ENCODE measurements at regions not wholly inside any gene's neighbourhood (a gene's known extent, or its start where the extent isn't known, plus 50 kb on each side); places are given as distances from the start of the nearest gene placed in this dataset.

GRCh38 chr5:87851603-87852002 lies 417.0 kb downstream of the TMEM161B start:
- DNase-seq: no peak

GRCh38 chr5:87850843-87851242 lies 417.8 kb downstream of the TMEM161B start:
- no peak for DNase-seq

DNA sequence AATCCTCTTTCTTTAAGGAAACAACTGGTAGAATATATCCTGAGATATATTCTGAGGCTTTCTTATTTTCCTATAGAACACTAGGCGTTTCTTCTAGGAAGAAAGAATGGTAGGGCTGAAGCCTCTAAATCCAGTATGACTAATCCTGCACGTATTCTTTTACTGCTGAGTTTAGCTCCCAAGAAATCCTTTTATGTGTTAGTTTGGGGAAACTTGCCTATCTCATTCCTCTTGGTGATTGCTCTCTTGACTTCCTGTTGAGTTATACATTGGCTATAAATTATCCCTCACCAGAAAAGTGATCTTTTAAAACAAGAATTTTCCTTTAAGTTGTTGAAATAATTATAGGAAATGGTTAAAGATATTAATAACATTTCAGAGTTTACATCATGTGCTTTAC lies 422.9 kb downstream of the TMEM161B start:
- no peak for DNase-seq

GRCh38 chr5:87844866-87845265 lies 423.8 kb downstream of the TMEM161B start:
- no peak for DNase-seq

- no peak for DNase-seq
Measured at GRCh38 chr5:87844449-87844848, 424.2 kb downstream of the TMEM161B start.

- no peak for DNase-seq
Measured at GRCh38 chr5:87836696-87837095, 424.0 kb upstream of the CCNH start.

DNA sequence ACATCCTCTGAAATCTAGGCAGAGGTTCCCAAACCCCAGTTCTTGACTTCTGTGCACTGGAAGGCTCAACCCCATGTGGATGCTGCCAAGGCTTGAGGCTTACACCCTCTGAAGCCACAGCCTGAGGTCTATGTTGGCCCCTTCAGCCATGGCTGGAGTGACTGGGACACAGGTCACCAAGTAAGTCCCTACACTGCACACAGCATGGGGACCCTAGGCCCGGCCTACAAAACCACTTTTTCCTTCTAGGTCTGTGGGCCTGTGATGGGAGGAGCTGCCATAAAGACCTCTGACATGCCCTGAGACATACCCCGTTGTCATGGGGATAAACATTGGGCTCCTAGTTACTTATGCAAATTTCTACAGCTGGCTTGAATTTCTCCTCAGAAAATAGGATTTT lies 418.8 kb upstream of the CCNH start:
- no peak for DNase-seq

- DNase-seq: no peak
Measured at GRCh38 chr5:87829217-87829551, 416.5 kb upstream of the CCNH start.

DNA sequence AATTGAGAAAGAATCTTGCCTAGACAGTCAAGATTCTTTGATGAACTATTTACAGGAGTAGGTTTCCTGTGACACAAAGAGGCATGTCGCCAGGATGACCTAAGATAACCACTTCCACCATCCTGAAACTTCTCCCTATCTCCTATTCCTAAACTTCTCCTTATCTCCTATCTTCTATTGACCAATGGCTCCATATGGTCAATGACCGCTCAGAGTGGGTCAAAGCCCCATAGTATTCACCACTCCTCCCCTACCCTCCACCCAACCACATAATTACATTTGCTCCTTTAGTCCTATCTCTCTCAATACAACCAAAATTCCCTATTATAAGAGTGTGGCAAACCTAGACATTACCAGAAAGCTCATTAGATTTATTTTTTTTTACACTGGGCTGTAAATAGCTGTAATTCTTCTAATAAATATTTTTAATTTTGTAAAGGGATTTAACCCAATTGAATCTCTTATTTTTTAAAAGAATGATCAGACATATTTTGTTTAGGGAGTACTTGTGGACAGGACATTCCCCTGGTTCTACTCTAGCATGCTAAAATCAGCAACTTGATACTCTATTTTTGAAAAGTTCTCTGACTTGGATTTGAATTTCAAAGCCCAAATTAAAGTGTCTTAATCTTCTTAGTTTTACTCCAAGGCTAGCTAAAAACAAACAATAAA lies 416.0 kb upstream of the CCNH start:
- DNase-seq: no peak

DNA sequence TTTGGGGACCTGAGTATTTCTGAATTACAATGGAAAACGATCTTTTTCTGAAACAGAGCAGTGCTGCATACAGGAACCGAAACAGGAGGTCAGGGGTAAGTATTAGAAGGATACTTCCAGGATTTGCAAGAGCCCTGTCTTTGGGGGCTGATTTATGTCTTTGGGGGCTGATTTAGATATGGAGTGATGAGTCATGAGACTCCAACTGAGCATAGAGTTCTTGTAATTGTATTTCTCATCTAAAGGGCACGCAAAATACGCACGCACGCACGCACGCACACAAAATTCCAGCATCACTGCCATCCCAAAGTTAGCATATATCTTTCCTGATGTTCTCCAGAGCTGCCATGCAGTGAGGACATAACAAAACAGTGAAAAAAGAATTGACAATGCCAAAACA lies 414.8 kb upstream of the CCNH start:
- DNase-seq: no peak

GRCh38 chr5:87826507-87826906 lies 413.8 kb upstream of the CCNH start:
- no peak for DNase-seq

- DNase-seq: no peak
Measured at GRCh38 chr5:87825583-87825982, 412.9 kb upstream of the CCNH start.

- no peak for DNase-seq
Measured at GRCh38 chr5:87807783-87808182, 395.1 kb upstream of the CCNH start.

GRCh38 chr5:87803352-87803751 lies 390.6 kb upstream of the CCNH start:
- no peak for DNase-seq

DNA sequence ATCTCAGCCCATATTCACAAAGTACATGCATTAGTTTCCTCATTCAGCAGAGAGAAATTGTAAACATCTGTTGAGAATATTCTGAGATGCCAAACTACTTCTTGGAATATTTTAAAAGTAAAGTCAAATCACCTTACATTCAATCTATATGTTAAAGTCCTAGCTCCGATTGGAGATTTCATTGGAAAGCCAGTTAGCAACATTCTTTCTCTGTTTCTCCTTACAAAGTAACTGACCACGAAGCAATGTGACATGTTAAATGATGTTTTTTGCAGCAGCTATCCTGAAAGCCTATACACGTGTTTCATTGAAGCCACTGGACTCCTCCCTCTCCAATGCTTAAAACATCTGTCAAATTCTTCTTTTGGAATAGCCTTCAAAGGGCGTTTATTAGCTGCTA lies 379.1 kb upstream of the CCNH start:
- DNase-seq: no peak

DNA sequence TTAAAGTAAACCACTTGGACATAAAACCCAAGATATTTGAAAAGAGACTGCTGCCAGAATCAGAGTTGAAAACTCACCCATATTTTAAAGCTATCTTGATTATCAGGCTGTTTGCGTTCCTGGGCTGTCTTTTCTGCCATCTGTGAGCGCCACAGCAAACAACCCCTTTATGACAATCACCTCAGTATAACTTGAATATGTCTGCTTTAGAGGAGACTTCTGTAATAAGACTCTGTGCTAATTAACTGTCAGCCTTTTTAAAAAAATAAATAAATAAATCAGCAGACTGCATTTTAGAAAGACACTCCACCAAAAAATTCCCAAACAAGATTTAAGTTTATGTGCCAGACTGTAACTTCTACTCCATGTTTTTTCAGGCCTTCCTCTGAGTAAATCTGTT lies 375.7 kb upstream of the CCNH start:
- no peak for DNase-seq

- peak; percentile 24 for DNase-seq
Measured at GRCh38 chr5:87787625-87788256, 375.0 kb upstream of the CCNH start.

DNA sequence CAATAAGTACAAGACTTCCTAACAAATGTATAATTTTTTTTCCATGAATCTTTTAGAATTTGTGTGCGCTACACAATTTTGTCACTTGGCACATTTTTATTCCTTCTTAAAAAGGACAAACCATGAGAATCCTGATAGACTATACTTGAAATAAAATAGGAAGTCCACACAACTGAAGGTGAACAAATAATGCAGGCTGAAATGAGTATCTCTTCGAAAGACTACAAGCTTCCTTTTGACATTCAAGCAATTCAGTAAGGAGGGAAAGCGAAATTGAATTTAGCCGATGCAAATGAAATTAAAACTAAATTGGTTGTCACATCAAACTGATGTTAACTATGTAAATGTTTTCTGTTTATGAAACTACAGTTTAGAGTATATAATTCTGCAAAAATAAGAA lies 374.4 kb upstream of the CCNH start:
- DNase-seq: no peak

GRCh38 chr5:87786471-87786870 lies 373.7 kb upstream of the CCNH start:
- DNase-seq: no peak

- DNase-seq: no peak
Measured at GRCh38 chr5:87785554-87786335, 373.0 kb upstream of the CCNH start.

DNA sequence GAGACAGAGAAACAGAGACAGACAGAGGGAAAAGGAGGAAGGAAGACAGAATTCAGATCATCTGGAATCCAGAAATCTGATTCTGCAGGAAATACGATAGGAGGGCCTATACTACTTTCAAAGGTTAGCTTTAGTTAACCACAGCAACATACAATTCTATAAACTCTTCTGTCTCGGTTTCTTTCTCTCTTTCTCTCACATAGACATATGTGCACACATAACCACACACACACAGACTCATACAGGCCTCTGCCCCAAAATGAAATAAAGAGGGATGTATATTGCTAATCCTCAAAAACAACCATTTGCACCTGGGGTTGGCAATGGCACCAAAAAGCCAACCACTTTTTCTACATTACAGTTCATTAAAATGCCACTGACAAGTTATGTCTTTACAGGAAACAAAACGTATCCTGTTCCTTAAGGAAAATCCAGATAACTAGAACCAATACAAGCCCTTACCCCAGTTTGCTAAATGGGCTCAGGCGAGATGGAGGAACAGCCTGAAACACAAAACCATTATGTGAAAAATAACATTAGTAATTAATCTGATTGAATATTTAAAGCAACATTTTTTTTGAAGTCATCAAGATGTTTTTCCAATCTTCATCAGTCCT lies 372.3 kb upstream of the CCNH start:
- DNase-seq: no peak

- no peak for DNase-seq
Measured at GRCh38 chr5:87784311-87784710, 371.6 kb upstream of the CCNH start.

DNA sequence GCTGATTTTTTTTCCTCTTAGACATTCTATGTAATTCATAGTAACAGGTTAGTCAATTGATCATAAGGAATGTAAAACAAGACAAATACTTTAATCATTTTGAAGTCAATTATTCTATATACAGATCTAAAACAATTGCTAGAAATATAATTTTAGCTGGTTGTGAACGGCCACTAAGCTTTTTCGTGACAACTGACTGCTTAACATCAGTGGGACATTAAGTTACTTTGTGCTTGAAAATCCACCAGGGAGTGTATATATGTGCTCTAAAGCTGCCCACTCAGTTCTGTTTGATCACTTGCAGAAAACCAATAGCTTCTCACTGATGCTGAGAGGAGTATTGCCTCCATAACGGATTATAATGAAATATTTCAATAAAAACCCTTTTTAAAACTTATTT lies 370.2 kb upstream of the CCNH start:
- DNase-seq: no peak

DNA sequence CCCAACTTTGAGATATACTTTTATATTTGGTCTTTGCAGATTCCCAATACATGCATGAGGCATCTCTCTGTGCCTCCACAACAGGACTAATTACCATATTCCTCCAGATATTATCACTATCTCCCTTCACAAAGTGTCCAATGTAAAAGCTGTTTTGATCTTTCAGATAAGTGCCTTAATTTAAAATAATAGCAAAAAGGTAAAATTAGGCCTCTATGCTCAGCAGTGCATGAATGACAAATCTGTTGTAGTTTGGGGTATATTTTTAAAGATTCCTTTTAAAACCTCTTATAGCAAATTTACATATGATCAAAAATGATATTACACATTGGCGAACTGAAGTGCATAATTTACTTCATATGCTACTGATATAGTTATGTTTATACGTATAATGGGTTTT lies 369.2 kb upstream of the CCNH start:
- DNase-seq: no peak

Measured in NCI-H2081 treated with DMSO at 0.1 percent for 48 hours (cell line).